HFFc6 (cell line): ENCODE measurements at regions not wholly inside any gene's neighbourhood (a gene's known extent, or its start where the extent isn't known, plus 50 kb on each side); places are given as distances from the start of the nearest gene placed in this dataset.

Source experiments
- DNase-seq: peaks from one replicate; pipeline ENCODE4 v3.0.0-alpha.2; 2018
- H3K27ac Mint-ChIP-seq: 2 replicates; pipeline ENCODE4 v1.8.0; 2020; ENCODE audit warnings: mild to moderate bottlenecking, mixed read lengths
- H3K27me3 Mint-ChIP-seq: 2 replicates; pipeline ENCODE4 v1.8.0; 2021; ENCODE audit warnings: mild to moderate bottlenecking, moderate library complexity, mixed read lengths; ENCODE audit not compliant: insufficient read depth
- H3K36me3 Mint-ChIP-seq: 2 replicates; pipeline ENCODE4 v1.8.0; 2021; ENCODE audit warnings: low read depth, mixed read lengths
- H3K4me1 Mint-ChIP-seq: 2 replicates; pipeline ENCODE4 v1.8.0; 2020; ENCODE audit warnings: low read depth, mixed read lengths
- H3K4me3 Mint-ChIP-seq: 2 replicates; pipeline ENCODE4 v1.8.0; 2020; ENCODE audit warnings: mild to moderate bottlenecking, moderate library complexity, mixed read lengths
- H3K9me3 Mint-ChIP-seq: 2 replicates; pipeline ENCODE4 v1.8.0; 2020; ENCODE audit warnings: mild to moderate bottlenecking, mixed read lengths
- CTCF ChIP-seq: fragments of 200-600 bp; sonication (generic); IDR thresholded peaks from 2 replicates; pipeline ENCODE4 v1.5.0; 2021; ENCODE audit warnings: antibody characterized with exemption, mild to moderate bottlenecking

- Mint-ChIP-seq H3K27ac (no peak overlapping the region), H3K4me3 (no peak overlapping the region), H3K36me3 (no peaks in the 10 kb centered on the region), H3K4me1 (no peaks in the 10 kb centered on the region), H3K9me3 (peaks cover 32% of the 10 kb centered on the region), H3K27me3 (no peaks in the 10 kb centered on the region)
- DNase-seq: no peak
- no peak for TF ChIP-seq CTCF
Observed at GRCh38 chr9:117548556-117548955, 133.7 kb upstream of the ASTN2 start.

DNA sequence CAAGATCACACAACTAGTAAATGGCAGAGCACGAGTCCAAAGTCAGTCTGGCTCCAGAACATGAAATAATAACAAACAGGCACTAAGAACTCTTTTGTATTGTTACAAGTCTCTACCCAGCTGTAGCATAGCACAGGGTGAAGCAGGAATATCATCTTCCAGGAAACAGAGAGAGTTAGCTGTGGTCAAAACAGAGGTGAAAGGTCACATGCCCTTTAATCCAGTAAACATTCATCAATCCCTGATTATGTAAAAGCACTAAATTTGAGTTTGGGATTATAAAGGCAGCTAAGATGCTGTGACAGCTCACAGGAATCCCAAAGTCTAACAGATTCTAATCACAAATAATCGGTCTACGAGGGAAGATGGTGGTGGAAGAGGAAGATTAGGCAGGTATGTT lies 133.0 kb upstream of the ASTN2 start:
- Mint-ChIP-seq H3K4me3 (no peak overlapping the region), H3K4me1 (no peaks in the 10 kb centered on the region), H3K27me3 (no peaks in the 10 kb centered on the region), H3K36me3 (no peaks in the 10 kb centered on the region), H3K27ac (no peak overlapping the region), H3K9me3 (peaks cover 32% of the 10 kb centered on the region)
- DNase-seq: no peak
- no peak for TF ChIP-seq CTCF

- Mint-ChIP-seq H3K27me3 (no peaks in the 10 kb centered on the region), H3K4me1 (no peaks in the 10 kb centered on the region), H3K4me3 (no peak overlapping the region), H3K9me3 (peaks cover 31% of the 10 kb centered on the region), H3K36me3 (no peaks in the 10 kb centered on the region), H3K27ac (no peak overlapping the region)
- DNase-seq: no peak
- TF ChIP-seq CTCF: no peak
Observed at GRCh38 chr9:117546894-117547678, 132.2 kb upstream of the ASTN2 start.

DNA sequence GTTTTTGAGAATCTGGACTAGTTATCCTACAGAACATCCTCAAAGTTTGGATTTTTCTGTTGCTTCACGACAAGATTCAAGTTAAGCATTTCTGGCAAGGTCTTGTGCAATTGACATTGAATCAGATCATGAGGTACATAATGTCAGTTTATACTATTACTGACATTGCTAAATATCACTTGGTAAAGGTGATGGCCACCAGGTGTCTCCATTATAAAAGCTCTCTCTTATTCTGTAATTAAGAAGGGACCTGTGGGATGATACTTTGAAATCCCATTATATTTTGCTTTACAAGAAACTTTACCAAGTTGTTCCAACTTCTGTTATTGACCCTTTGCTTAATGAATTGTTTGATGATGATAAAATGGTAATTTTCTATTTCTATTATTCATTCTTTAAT lies 131.0 kb upstream of the ASTN2 start:
- Mint-ChIP-seq H3K9me3 (peaks cover 33% of the 10 kb centered on the region), H3K4me3 (no peak overlapping the region), H3K4me1 (no peaks in the 10 kb centered on the region), H3K27ac (no peak overlapping the region), H3K36me3 (no peaks in the 10 kb centered on the region), H3K27me3 (no peaks in the 10 kb centered on the region)
- no peak for TF ChIP-seq CTCF
- DNase-seq: no peak

GRCh38 chr9:117543089-117543488 lies 128.2 kb upstream of the ASTN2 start:
- H3K4me3 Mint-ChIP-seq: no peak overlapping the region
- no peaks in the 10 kb centered on the region for H3K4me1 Mint-ChIP-seq
- H3K36me3 Mint-ChIP-seq: no peaks in the 10 kb centered on the region
- no peaks in the 10 kb centered on the region for H3K27me3 Mint-ChIP-seq
- H3K27ac Mint-ChIP-seq: no peak overlapping the region
- peaks cover 25% of the 10 kb centered on the region for H3K9me3 Mint-ChIP-seq
- TF ChIP-seq CTCF: no peak
- no peak for DNase-seq

- H3K27me3 Mint-ChIP-seq: no peaks in the 10 kb centered on the region
- peaks cover 33% of the 10 kb centered on the region for H3K9me3 Mint-ChIP-seq
- no peak for DNase-seq
- H3K4me1 Mint-ChIP-seq: no peaks in the 10 kb centered on the region
- H3K4me3 Mint-ChIP-seq: no peak overlapping the region
- H3K36me3 Mint-ChIP-seq: no peaks in the 10 kb centered on the region
- TF ChIP-seq CTCF: no peak
- no peak overlapping the region for H3K27ac Mint-ChIP-seq
Observed at GRCh38 chr9:117542021-117542420, 127.2 kb upstream of the ASTN2 start.
